NCI-H1092 (cell line): ENCODE measurements at regions not wholly inside any gene's neighbourhood (a gene's known extent, or its start where the extent isn't known, plus 50 kb on each side); places are given as distances from the start of the nearest gene placed in this dataset.

Experiments
- DNase-seq: peaks from one replicate; lab custom pipeline; 2025; lab: John Stamatoyannopoulos, UW

GRCh38 chr13:21966014-21966413 is 295.1 kb downstream of the FGF9 start:
- DNase-seq = no peak

- no peak for DNase-seq
These were observed 297.0 kb downstream of the FGF9 start for GRCh38 chr13:21967871-21968270.

GRCh38 chr13:21970172-21970571 is 299.3 kb downstream of the FGF9 start:
- DNase-seq = no peak

- no peak for DNase-seq
These were observed 300.0 kb downstream of the FGF9 start for GRCh38 chr13:21970918-21971317.

- DNase-seq = no peak
These were observed 301.1 kb downstream of the FGF9 start for GRCh38 chr13:21971662-21972621.

- DNase-seq = no peak
These were observed 302.7 kb downstream of the FGF9 start for GRCh38 chr13:21973437-21974125.

GRCh38 chr13:21974741-21975140 is 303.9 kb downstream of the FGF9 start:
- no peak for DNase-seq

GRCh38 chr13:21976159-21976558 is 305.3 kb downstream of the FGF9 start:
- DNase-seq = no peak

GRCh38 chr13:21979161-21979806 is 308.4 kb downstream of the FGF9 start:
- no peak for DNase-seq

- DNase-seq = no peak
These were observed 309.2 kb downstream of the FGF9 start for GRCh38 chr13:21980049-21980448.

- DNase-seq = no peak
These were observed 313.3 kb downstream of the FGF9 start for GRCh38 chr13:21984156-21984555.

GRCh38 chr13:21986602-21987001 is 315.7 kb downstream of the FGF9 start:
- DNase-seq = no peak

GRCh38 chr13:21987793-21988192 is 316.9 kb downstream of the FGF9 start:
- no peak for DNase-seq

GRCh38 chr13:21988624-21989023 is 317.8 kb downstream of the FGF9 start:
- no peak for DNase-seq

- DNase-seq = no peak
These were observed 325.2 kb downstream of the FGF9 start for GRCh38 chr13:21996049-21996448.

GRCh38 chr13:21997726-21998125 is 326.9 kb downstream of the FGF9 start:
- peak; percentile 13 for DNase-seq

- no peak for DNase-seq
These were observed 327.6 kb downstream of the FGF9 start for GRCh38 chr13:21998279-21998990.

GRCh38 chr13:21999666-22000065 is 328.8 kb downstream of the FGF9 start:
- no peak for DNase-seq

GRCh38 chr13:22000191-22000590 is 329.3 kb downstream of the FGF9 start:
- no peak for DNase-seq

- no peak for DNase-seq
These were observed 330.5 kb downstream of the FGF9 start for GRCh38 chr13:22001336-22001735.

GRCh38 chr13:22002893-22003292 is 332.0 kb downstream of the FGF9 start:
- DNase-seq = no peak

GRCh38 chr13:22009500-22009899 is 338.6 kb downstream of the FGF9 start:
- no peak for DNase-seq
